Esophagus (tissue), 2 donors: ENCODE measurements at regions not wholly inside any gene's neighbourhood (a gene's known extent, or its start where the extent isn't known, plus 50 kb on each side); places are given as distances from the start of the nearest gene placed in this dataset.
"Not testable (repeated sequence)": the region's sequence is repeated elsewhere in the genome, so short reads cannot be mapped to it uniquely, and the experiment has no call there.

Experiments used
- H3K27ac ChIP-seq, 2 donors: one replicate each; pipeline ENCODE4 v1.5.1; 2013; ENCODE audit warnings: low read depth in 2 of 2, mild to moderate bottlenecking in 2 of 2, inconsistent platforms in 1 of 2, low read length in 1 of 2, moderate library complexity in 1 of 2
- H3K27me3 ChIP-seq, 2 donors: one replicate each; pipeline ENCODE4 v1.6.1; 2013; ENCODE audit warnings: low read length in 2 of 2, control low read depth in 1 of 2, mild to moderate bottlenecking in 1 of 2; ENCODE audit not compliant: insufficient read depth in 2 of 2, control insufficient read depth in 1 of 2
- H3K36me3 ChIP-seq, 2 donors: one replicate each; pipeline ENCODE4 v1.6.1; 2013; ENCODE audit warnings: low read length in 1 of 2; ENCODE audit not compliant: control insufficient read depth in 2 of 2, insufficient read depth in 2 of 2
- H3K4me1 ChIP-seq, 2 donors: one replicate each; pipeline ENCODE4 v1.6.1; 2013; ENCODE audit warnings: low read length in 1 of 2; ENCODE audit not compliant: control insufficient read depth in 2 of 2, insufficient read depth in 2 of 2
- H3K4me3 ChIP-seq, 2 donors: one replicate each; pipeline ENCODE4 v1.5.1; 2013; ENCODE audit warnings: low read length in 2 of 2, mild to moderate bottlenecking in 2 of 2, low read depth in 1 of 2, moderate library complexity in 1 of 2
- H3K9me3 ChIP-seq, 2 donors: one replicate each; pipeline ENCODE4 v1.6.1; 2013; ENCODE audit warnings: mild to moderate bottlenecking in 2 of 2, low read depth in 1 of 2, low read length in 1 of 2, moderate library complexity in 1 of 2; ENCODE audit not compliant: control insufficient read depth in 2 of 2, insufficient read depth in 1 of 2
- WGBS, 2 donors: extraction: QIAGEN DNeasy Blood & Tissue Kit; methylation state at CpG; one replicate each; pipeline ENCODE4 v1.1.7; 2013; 5-methylcytosine and 5-hydroxymethylcytosine counted together
- donor health status: healthy with polysubstance abuse.
- donor health status: Bipolar disorder and iron deficiency.

- peaks cover 2 to 6% of the 10 kb centered on the region in 2 donors for H3K9me3 ChIP-seq
- no peaks in the 10 kb centered on the region for H3K27me3 ChIP-seq
- H3K36me3 ChIP-seq, result no peaks in the 10 kb centered on the region
- H3K4me3 ChIP-seq, result no peak overlapping the region
- 81 to 83% methylated on average over 12 of the region's 12 CpGs for whole genome bisulfite sequencing, 2 donors
- no peaks in the 10 kb centered on the region for H3K4me1 ChIP-seq
- H3K27ac ChIP-seq, result no peak overlapping the region
Observed at GRCh38 chr19:30955112-30956104, 393.8 kb downstream of the TSHZ3 start.

GRCh38 chr19:30944276-30944932 is 404.8 kb downstream of the TSHZ3 start:
- H3K36me3 ChIP-seq, H3K4me1 ChIP-seq, H3K9me3 ChIP-seq, H3K27ac ChIP-seq, H3K4me3 ChIP-seq, H3K27me3 ChIP-seq: not testable (repeated sequence)
- 92 to 94% methylated on average over 6 of the region's 6 CpGs for WGBS, 2 donors

- Histone ChIP-seq H3K27me3 (no peaks in the 10 kb centered on the region), H3K27ac (no peak overlapping the region), H3K4me3 (no peak overlapping the region), H3K9me3 (peaks cover 0 to 4% of the 10 kb centered on the region in 2 donors), H3K36me3 (no peaks in the 10 kb centered on the region), H3K4me1 (no peaks in the 10 kb centered on the region)
- WGBS, 2 donors, result 83 to 85% methylated on average over 13 of the region's 13 CpGs
Observed at GRCh38 chr19:30943101-30943843, 406.0 kb downstream of the TSHZ3 start.

- no peaks in the 10 kb centered on the region for H3K4me1 ChIP-seq
- peaks cover 0 to 4% of the 10 kb centered on the region in 2 donors for H3K9me3 ChIP-seq
- H3K36me3 ChIP-seq, result no peaks in the 10 kb centered on the region
- no peak overlapping the region for H3K4me3 ChIP-seq
- 36% methylated on average over 3 of the region's 3 CpGs for WGBS, 2 donors
- H3K27me3 ChIP-seq, result no peaks in the 10 kb centered on the region
- H3K27ac ChIP-seq, result no peak overlapping the region
Observed at GRCh38 chr19:30942636-30943035, 406.6 kb downstream of the TSHZ3 start.

GRCh38 chr19:30941591-30941990 is 407.6 kb downstream of the TSHZ3 start:
- Histone ChIP-seq H3K27me3 (no peaks in the 10 kb centered on the region), H3K27ac (no peak overlapping the region), H3K9me3 (peaks cover 0 to 4% of the 10 kb centered on the region in 2 donors), H3K4me1 (no peaks in the 10 kb centered on the region), H3K4me3 (no peak overlapping the region), H3K36me3 (no peaks in the 10 kb centered on the region)
- WGBS, 2 donors, result 64 to 67% methylated on average over 3 of the region's 3 CpGs

GRCh38 chr19:30936276-30936675 is 413.0 kb downstream of the TSHZ3 start:
- no peak overlapping the region for H3K27ac ChIP-seq
- no peaks in the 10 kb centered on the region for H3K4me1 ChIP-seq
- H3K4me3 ChIP-seq, result no peak overlapping the region
- H3K36me3 ChIP-seq, result no peaks in the 10 kb centered on the region
- no peaks in the 10 kb centered on the region for H3K9me3 ChIP-seq
- 73 to 85% methylated on average over 5 of the region's 5 CpGs for WGBS, 2 donors
- H3K27me3 ChIP-seq, result no peaks in the 10 kb centered on the region

- Histone ChIP-seq H3K36me3 (no peaks in the 10 kb centered on the region), H3K9me3 (no peaks in the 10 kb centered on the region), H3K4me3 (no peak overlapping the region), H3K4me1 (no peaks in the 10 kb centered on the region), H3K27ac (no peak overlapping the region), H3K27me3 (no peaks in the 10 kb centered on the region)
- WGBS, 2 donors, result 39 to 46% methylated on average over 4 of the region's 4 CpGs
Observed at GRCh38 chr19:30935146-30935545, 414.1 kb downstream of the TSHZ3 start.

- H3K9me3 ChIP-seq, H3K4me3 ChIP-seq, H3K27me3 ChIP-seq, H3K27ac ChIP-seq, H3K36me3 ChIP-seq, H3K4me1 ChIP-seq: not testable (repeated sequence)
- 84 to 90% methylated on average over 3 of the region's 3 CpGs for WGBS, 2 donors
Observed at GRCh38 chr19:30933454-30933853, 415.8 kb downstream of the TSHZ3 start.

- Histone ChIP-seq H3K27ac (no peak overlapping the region), H3K4me1 (no peaks in the 10 kb centered on the region), H3K4me3 (no peak overlapping the region), H3K9me3 (peaks cover 0 to 4% of the 10 kb centered on the region in 2 donors), H3K27me3 (no peaks in the 10 kb centered on the region), H3K36me3 (no peaks in the 10 kb centered on the region)
- 64 to 74% methylated on average over 3 of the region's 3 CpGs for WGBS, 2 donors
Observed at GRCh38 chr19:30932854-30933253, 416.4 kb downstream of the TSHZ3 start.
